Psoas muscle (tissue), 7 donors: ENCODE measurements at regions not wholly inside any gene's neighbourhood (a gene's known extent, or its start where the extent isn't known, plus 50 kb on each side); places are given as distances from the start of the nearest gene placed in this dataset.
A peak's percentile ranks its signal among the peaks of the same experiment; 100 is the strongest.
"Not testable (repeated sequence)": the region's sequence is repeated elsewhere in the genome, so short reads cannot be mapped to it uniquely, and the experiment has no call there.

ENCODE experiments used
- ATAC-seq, 4 donors: fragments of 200-7000 bp; cut with Tn5 transposase; one replicate each; pipeline ENCODE4 v1.9.1; 2020; ENCODE audit warnings: moderate library complexity in 3 of 4, mild to moderate bottlenecking in 2 of 4
- DNase-seq, 2 donors: peaks; one replicate each; pipeline ENCODE4 v3.0.0-alpha.2; 2020
- H3K27ac ChIP-seq: fragments of 200-600 bp; one replicate; pipeline ENCODE4 v1.8.0; 2022
- H3K27me3 ChIP-seq, 3 donors: fragments of 200-600 bp in 1 of 3; one replicate each; pipeline versions ENCODE4 v1.6.1 to v1.8.0; 2013 to 2022; ENCODE audit warnings: low read length in 2 of 3, mild to moderate bottlenecking in 2 of 3, moderate library complexity in 1 of 3; ENCODE audit not compliant: insufficient read depth in 3 of 3
- H3K36me3 ChIP-seq, 2 donors: fragments of 200-600 bp in 1 of 2; one replicate each; pipeline versions ENCODE4 v1.6.1 to v1.8.0; 2013 to 2022; ENCODE audit warnings: low read depth in 1 of 2, mild to moderate bottlenecking in 1 of 2, moderate library complexity in 1 of 2; ENCODE audit not compliant: insufficient read depth in 1 of 2
- H3K4me1 ChIP-seq: fragments of 200-600 bp; one replicate; pipeline ENCODE4 v1.8.0; 2022
- H3K4me3 ChIP-seq: fragments of 200-600 bp; one replicate; pipeline ENCODE4 v1.8.0; 2022; ENCODE audit warnings: mild to moderate bottlenecking
- H3K9me3 ChIP-seq: fragments of 200-600 bp; one replicate; pipeline ENCODE4 v1.8.0; 2022
- CTCF ChIP-seq: fragments of 200-600 bp; IDR thresholded peaks from one replicate; pipeline ENCODE4 v1.8.0; 2022; ENCODE audit warnings: antibody characterized with exemption
- WGBS, 3 donors: extraction: QIAGEN DNeasy Blood & Tissue Kit; methylation state at CpG; one replicate each; pipeline versions ENCODE4 v1.1.6 to v1.1.7; 2013; 5-methylcytosine and 5-hydroxymethylcytosine counted together
- intact Hi-C, 2 donors: fragments of 100-400 bp; cut with DNase I; formaldehyde crosslinking; loops; one replicate each; pipeline versions ENCODE4 v1.11.0 to v1.14.2; 2022
- donor health status: healthy with polysubstance abuse.
- donor health status: DM: no; HTN: no; CAD: no; lungs with moderate emphysema.
- donor health status: Bipolar disorder and iron deficiency.
- donor health status: healthy.
- donor health status: DM: yes; HTN: yes; CAD: no.
- donor health status: DM: no; HTN: no; CAD: no.
- donor health status: DM: yes; HTN: yes; CAD: no.

- ATAC-seq (no peak), DNase-seq (no peak)
- intact Hi-C loops: no loop called here
- Histone ChIP-seq H3K9me3 (no peaks in the 10 kb centered on the region), H3K4me3 (no peak overlapping the region), H3K27me3 (no peaks in the 10 kb centered on the region), H3K27ac (no peak overlapping the region), H3K36me3 (no peaks in the 10 kb centered on the region), H3K4me1 (no peaks in the 10 kb centered on the region)
- 62 to 88% (median 69%) methylated on average over 1 of the region's 1 CpG for WGBS, 3 donors
- TF ChIP-seq CTCF: peak; percentile 21
Measured at GRCh38 chrX:96182366-96182765, 502.3 kb upstream of the DIAPH2 start.

GRCh38 chrX:96183391-96183790, 501.3 kb upstream of the DIAPH2 start:
- H3K36me3 ChIP-seq: no peaks in the 10 kb centered on the region
- no peaks in the 10 kb centered on the region for H3K27me3 ChIP-seq
- no peaks in the 10 kb centered on the region for H3K9me3 ChIP-seq
- intact Hi-C loops: no loop called here
- H3K4me1 ChIP-seq: no peaks in the 10 kb centered on the region
- WGBS, 3 donors: 67 to 91% (median 88%) methylated on average over 3 of the region's 3 CpGs
- no peak for TF ChIP-seq CTCF
- DNase-seq (no peak), ATAC-seq (no peak)
- no peak overlapping the region for H3K4me3 ChIP-seq
- H3K27ac ChIP-seq: no peak overlapping the region

GRCh38 chrX:96183843-96184242, 500.8 kb upstream of the DIAPH2 start:
- intact Hi-C loops: no loop called here
- Histone ChIP-seq H3K36me3 (no peaks in the 10 kb centered on the region), H3K4me3 (no peak overlapping the region), H3K27ac (no peak overlapping the region), H3K27me3 (no peaks in the 10 kb centered on the region), H3K9me3 (no peaks in the 10 kb centered on the region), H3K4me1 (no peaks in the 10 kb centered on the region)
- ATAC-seq (no peak), DNase-seq (no peak)
- peak; percentile 20 for TF ChIP-seq CTCF
- 30 to 46% (median 38%) methylated on average over 3 of the region's 3 CpGs for WGBS, 3 donors

GRCh38 chrX:96204928-96205327, 479.7 kb upstream of the DIAPH2 start:
- Histone ChIP-seq H3K27ac (no peak overlapping the region), H3K4me3 (no peak overlapping the region), H3K4me1 (no peaks in the 10 kb centered on the region), H3K9me3 (no peaks in the 10 kb centered on the region), H3K27me3 (no peaks in the 10 kb centered on the region), H3K36me3 (no peaks in the 10 kb centered on the region)
- intact Hi-C loops: no loop called here
- no peak for DNase-seq
- no peak for TF ChIP-seq CTCF
- ATAC-seq: no peak

GRCh38 chrX:96211953-96212352, 472.7 kb upstream of the DIAPH2 start:
- H3K4me3 ChIP-seq: no peak overlapping the region
- no peak for TF ChIP-seq CTCF
- no peak for ATAC-seq
- H3K36me3 ChIP-seq: no peaks in the 10 kb centered on the region
- H3K9me3 ChIP-seq: no peaks in the 10 kb centered on the region
- H3K27me3 ChIP-seq: no peaks in the 10 kb centered on the region
- H3K27ac ChIP-seq: no peak overlapping the region
- intact Hi-C loops: no loop called here
- H3K4me1 ChIP-seq: no peaks in the 10 kb centered on the region
- no peak for DNase-seq

GRCh38 chrX:96214681-96215080, 470.0 kb upstream of the DIAPH2 start:
- ATAC-seq, H3K9me3 ChIP-seq, H3K36me3 ChIP-seq, H3K4me3 ChIP-seq, DNase-seq, H3K27ac ChIP-seq, H3K4me1 ChIP-seq, H3K27me3 ChIP-seq, intact Hi-C loops: not testable (repeated sequence)
- 91 to 98% (median 94%) methylated on average over 4 of the region's 4 CpGs for WGBS, 3 donors
